ENCODE measurements at regions not wholly inside any gene's neighbourhood (a gene's known extent, or its start where the extent isn't known, plus 50 kb on each side); places are given as distances from the start of the nearest gene placed in this dataset.

- TF ChIP-seq ETS1 (CRISPR knock-in tag; IDR thresholded peaks at IDR 0.05) (no peak), SKI (IDR thresholded peaks at IDR 0.05; ENCODE audit: partially characterized antibody) (peak; percentile 68), TCF7L2 (IDR thresholded peaks at IDR 0.05; ENCODE audit: low read depth, low read length) (no peak), MTA1 (CRISPR knock-in tag; IDR thresholded peaks at IDR 0.05; ENCODE audit: borderline replicate concordance) (no peak), TGIF2 (CRISPR knock-in tag; IDR thresholded peaks at IDR 0.05) (no peak), MAZ (IDR thresholded peaks at IDR 0.05; ENCODE audit: borderline replicate concordance, low read depth, low read length) (no peak), MAZ (CRISPR knock-in tag; IDR thresholded peaks at IDR 0.05; ENCODE audit: low read depth) (no peak), DMAP1 (CRISPR knock-in tag; IDR thresholded peaks at IDR 0.05) (no peak), XBP1 (CRISPR knock-in tag; IDR thresholded peaks at IDR 0.05) (no peak), MTF1 (CRISPR knock-in tag; IDR thresholded peaks at IDR 0.05) (no peak), FOXA3 (CRISPR knock-in tag; IDR thresholded peaks at IDR 0.05) (peak; percentile 63; the same call in 1 of the 2 replicates), NFIB (CRISPR knock-in tag; IDR thresholded peaks at IDR 0.05; ENCODE audit: borderline replicate concordance) (no peak), IRF1 (CRISPR knock-in tag; IDR thresholded peaks at IDR 0.05; ENCODE audit: low read depth) (no peak), ZNF503 (CRISPR knock-in tag; IDR thresholded peaks at IDR 0.05) (no peak), ZSCAN12 (CRISPR knock-in tag; IDR thresholded peaks at IDR 0.05) (no peak), ZNF724P (CRISPR knock-in tag; IDR thresholded peaks at IDR 0.05; ENCODE audit: borderline replicate concordance) (no peak), GATA4 (IDR thresholded peaks at IDR 0.05; ENCODE audit: borderline replicate concordance, low read depth) (no peak), PHF5A (CRISPR knock-in tag; IDR thresholded peaks at IDR 0.05; ENCODE audit: low read depth, unreplicated experiment) (no peak), TCF12 (IDR thresholded peaks at IDR 0.05) (no peak), TCF12 (CRISPR knock-in tag; IDR thresholded peaks at IDR 0.05) (no peak), ZNF577 (CRISPR knock-in tag; IDR thresholded peaks at IDR 0.05; ENCODE audit: borderline replicate concordance, low read depth) (no peak), ZNF580 (CRISPR knock-in tag; IDR thresholded peaks at IDR 0.05; ENCODE audit: borderline replicate concordance, low read depth) (no peak), RELA (CRISPR knock-in tag; IDR thresholded peaks at IDR 0.05) (no peak), IKZF4 (CRISPR knock-in tag; IDR thresholded peaks at IDR 0.05; ENCODE audit: borderline replicate concordance, low read depth, not compliant biosample characterization) (no peak), ZSCAN29 (CRISPR knock-in tag; conservative IDR thresholded peaks at IDR 0.05) (no peak), JARID2 (CRISPR knock-in tag; IDR thresholded peaks at IDR 0.05; ENCODE audit: insufficient replicate concordance) (no peak), TRIM22 (IDR thresholded peaks at IDR 0.05) (no peak), KLF6 (CRISPR knock-in tag; IDR thresholded peaks at IDR 0.05) (no peak)
Observed at GRCh38 chr21:15164678-15165303, 100.0 kb upstream of the NRIP1 start (continued).
